MCF 10A (cell line): ENCODE measurements at regions not wholly inside any gene's neighbourhood (a gene's known extent, or its start where the extent isn't known, plus 50 kb on each side); places are given as distances from the start of the nearest gene placed in this dataset.

Experiments
- BruUV-seq: library from RNA; stranded (reverse); fragments of 400-500 nt; replicated peaks from 2 replicates; lab custom pipeline; 2021; lab: Mats Ljungman, UMichigan
- CTCF ChIA-PET: fragments of 300-600 bp; sonication (Branson Sonifier 250); formaldehyde crosslinking; extraction: SDS; loops from one replicate; lab custom pipeline; 2021; ENCODE audit warnings: antibody characterized with exemption, inconsistent platforms; lab: Yijun Ruan, JAX
- POLR2A ChIA-PET: fragments of 300-600, 350-650 bp; sonication (Branson Sonifier 250); formaldehyde crosslinking; extraction: SDS; loops from one replicate; lab custom pipeline; 2020; ENCODE audit warnings: antibody characterized with exemption, inconsistent platforms; lab: Yijun Ruan, JAX
- DNase-seq: peaks from one replicate; pipeline ENCODE4 v3.0.0-alpha.2; 2018; ENCODE audit not compliant: unreplicated experiment
- H3K27ac Mint-ChIP-seq: one replicate; pipeline ENCODE4 v1.8.0; 2022; ENCODE audit warnings: mild to moderate bottlenecking, low read depth, mixed read lengths; ENCODE audit not compliant: unreplicated experiment
- H3K27me3 Mint-ChIP-seq: one replicate; pipeline ENCODE4 v1.8.0; 2022; ENCODE audit warnings: mixed read lengths; ENCODE audit not compliant: insufficient read depth, unreplicated experiment
- H3K36me3 Mint-ChIP-seq: one replicate; pipeline ENCODE4 v1.8.0; 2022; ENCODE audit warnings: mild to moderate bottlenecking, moderate library complexity, mixed read lengths; ENCODE audit not compliant: insufficient read depth, unreplicated experiment
- H3K4me1 Mint-ChIP-seq: one replicate; pipeline ENCODE4 v1.8.0; 2022; ENCODE audit warnings: mixed read lengths; ENCODE audit not compliant: insufficient read depth, unreplicated experiment
- H3K4me3 Mint-ChIP-seq: one replicate; pipeline ENCODE4 v1.8.0; 2022; ENCODE audit warnings: mild to moderate bottlenecking, moderate library complexity, mixed read lengths; ENCODE audit not compliant: unreplicated experiment
- H3K9me3 Mint-ChIP-seq: one replicate; pipeline ENCODE4 v1.8.0; 2022; ENCODE audit warnings: mixed read lengths; ENCODE audit not compliant: unreplicated experiment
- CTCF ChIP-seq: fragments of 200-600 bp; IDR thresholded peaks from one replicate; pipeline ENCODE4 v1.8.0; 2022; ENCODE audit warnings: antibody characterized with exemption, mild to moderate bottlenecking; ENCODE audit not compliant: unreplicated experiment
- intact Hi-C: fragments of 100-400 bp; cut with micrococcal nuclease; formaldehyde crosslinking; loops from 2 replicates; pipeline ENCODE4 v1.14.1; 2022

DNA sequence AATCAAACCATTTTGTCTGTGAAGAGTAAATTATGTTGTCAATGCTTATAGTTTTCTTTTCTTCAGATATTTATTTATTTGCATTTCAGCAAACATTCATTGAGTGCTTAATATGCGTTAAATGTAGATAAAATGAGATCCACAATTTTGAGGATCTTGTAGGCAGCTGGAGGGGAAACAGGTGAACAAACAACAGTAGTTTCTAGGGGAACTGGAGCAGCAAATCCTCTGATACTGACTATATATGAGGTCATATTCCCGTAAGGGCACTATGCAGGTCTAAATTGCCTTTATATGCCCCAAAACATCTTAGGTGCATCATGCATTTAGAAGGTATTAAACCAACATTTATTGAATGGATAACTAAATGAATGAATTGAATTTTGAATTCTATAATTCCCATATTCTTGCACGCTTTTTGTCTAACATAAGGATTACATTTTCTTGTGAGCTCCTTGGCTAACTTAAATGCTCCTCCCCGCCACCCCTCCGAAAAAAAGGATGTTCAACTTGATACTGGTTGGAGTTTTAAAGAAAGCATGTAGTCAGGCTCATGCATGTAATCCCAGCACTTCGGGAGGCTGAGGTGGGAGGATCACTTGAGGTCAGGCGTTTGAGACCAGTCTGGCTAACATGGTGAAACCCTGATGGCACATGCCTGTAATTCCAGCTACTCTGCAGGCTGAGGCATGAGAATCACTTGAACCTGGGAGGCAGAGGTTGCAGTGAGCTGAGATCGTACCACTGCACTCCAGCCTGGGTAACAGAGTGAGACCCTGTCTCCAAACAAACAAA lies 299.8 kb downstream of the TMEM38B start:
- CTCF ChIA-PET: interaction anchor here (0.6 to 0.7 kb wide), 2 partner anchors 100 to 937 kb away, joined by 3 read pairs; no protein-coding TSS in a partner anchor
- no peaks in the 10 kb centered on the region for H3K4me1 Mint-ChIP-seq
- no peak overlapping the region for H3K4me3 Mint-ChIP-seq
- H3K36me3 Mint-ChIP-seq: no peaks in the 10 kb centered on the region
- intact Hi-C loops: no loop called here
- POLR2A ChIA-PET: no interaction called here
- H3K27ac Mint-ChIP-seq: no peak overlapping the region
- DNase-seq: no peak
- TF ChIP-seq CTCF: no peak
- BruUV-seq: no TSS peak
- H3K27me3 Mint-ChIP-seq: no peaks in the 10 kb centered on the region
- H3K9me3 Mint-ChIP-seq: peaks cover under 1% of the 10 kb centered on the region

GRCh38 chr9:105994970-105995369 lies 300.6 kb downstream of the TMEM38B start:
- no peaks in the 10 kb centered on the region for H3K27me3 Mint-ChIP-seq
- no peaks in the 10 kb centered on the region for H3K36me3 Mint-ChIP-seq
- DNase-seq: peak; percentile 40
- peaks cover 8% of the 10 kb centered on the region for H3K9me3 Mint-ChIP-seq
- no peaks in the 10 kb centered on the region for H3K4me1 Mint-ChIP-seq
- intact Hi-C loops: no loop called here
- H3K27ac Mint-ChIP-seq: no peak overlapping the region
- H3K4me3 Mint-ChIP-seq: no peak overlapping the region
- no TSS peak for BruUV-seq
- CTCF ChIA-PET: interaction anchor here (0.5 to 0.7 kb wide), 3 partner anchors 92 to 1310 kb away, joined by 3 to 5 read pairs (median 3); no protein-coding TSS in a partner anchor
- POLR2A ChIA-PET: interaction anchor here (0.6 kb wide), 1 partner anchor 196 kb away, joined by 3 read pairs; no protein-coding TSS in a partner anchor
- TF ChIP-seq CTCF: no peak

DNA sequence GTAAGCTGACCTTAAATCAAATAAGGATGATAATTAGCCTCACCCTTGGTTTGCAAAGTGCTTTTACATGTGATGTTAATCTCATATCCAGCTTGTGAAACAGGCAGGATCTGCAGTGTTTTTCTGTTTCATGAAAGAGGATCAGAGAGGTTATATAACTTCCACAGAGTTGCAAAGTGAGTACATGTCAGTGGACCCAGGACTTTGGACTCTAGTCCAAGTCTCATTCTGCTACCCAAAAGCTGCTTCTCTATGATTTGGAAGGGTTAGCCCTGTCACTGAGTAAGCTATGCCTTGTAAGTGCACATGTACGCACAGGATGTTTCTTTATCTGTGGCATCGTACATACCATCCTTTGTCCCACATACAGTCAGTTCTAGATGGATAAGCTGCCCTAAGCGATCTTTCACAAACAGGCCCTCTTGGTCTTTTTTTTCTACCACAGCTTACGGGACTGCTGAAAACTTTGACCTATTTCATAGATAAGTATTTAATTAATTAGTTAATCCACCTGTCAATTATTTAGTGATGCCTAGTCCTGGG lies 322.9 kb downstream of the TMEM38B start:
- TF ChIP-seq CTCF: no peak
- no peaks in the 10 kb centered on the region for H3K4me1 Mint-ChIP-seq
- DNase-seq: no peak
- BruUV-seq: no TSS peak
- H3K36me3 Mint-ChIP-seq: no peaks in the 10 kb centered on the region
- ChIA-PET CTCF (no interaction called here), POLR2A (no interaction called here)
- H3K4me3 Mint-ChIP-seq: no peak overlapping the region
- intact Hi-C loops: no loop called here
- H3K27me3 Mint-ChIP-seq: no peaks in the 10 kb centered on the region
- peaks cover 48% of the 10 kb centered on the region for H3K9me3 Mint-ChIP-seq
- H3K27ac Mint-ChIP-seq: no peak overlapping the region

DNA sequence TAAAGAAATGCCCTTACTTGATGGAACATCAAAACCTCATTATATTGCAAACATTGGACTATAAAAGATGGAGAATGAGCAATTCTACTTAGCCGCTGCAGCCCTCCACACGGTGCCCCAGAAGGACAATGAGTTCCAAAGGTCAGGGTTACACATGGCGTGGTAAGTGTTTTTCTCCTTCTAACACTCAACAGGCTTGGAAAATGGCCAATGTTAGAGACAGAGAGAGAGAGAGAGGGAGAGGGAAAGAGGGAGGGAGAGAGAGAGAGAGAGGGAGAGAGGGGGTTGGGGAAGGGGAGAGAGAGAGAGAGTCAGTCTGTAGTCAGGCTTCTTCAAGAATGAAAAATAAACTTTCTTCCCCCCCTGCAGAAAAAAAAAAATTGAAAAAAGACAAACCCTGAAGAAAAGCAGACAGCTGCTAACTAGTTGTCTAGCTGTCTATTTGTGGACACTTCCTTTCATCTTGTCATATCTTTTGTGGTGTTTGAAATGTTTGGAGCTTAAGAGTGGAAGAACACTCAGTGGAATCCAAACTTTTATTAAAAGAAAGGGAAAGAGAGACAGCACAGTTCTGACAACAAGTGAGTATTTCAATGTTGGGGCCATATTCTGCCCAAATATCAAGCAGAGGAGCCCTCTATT lies 324.8 kb downstream of the TMEM38B start:
- POLR2A ChIA-PET: no interaction called here
- no peaks in the 10 kb centered on the region for H3K36me3 Mint-ChIP-seq
- no peak overlapping the region for H3K4me3 Mint-ChIP-seq
- CTCF ChIA-PET: interaction anchor here (0.6 kb wide), 1 partner anchor 335 kb away, joined by 6 read pairs; no protein-coding TSS in a partner anchor
- no peaks in the 10 kb centered on the region for H3K27me3 Mint-ChIP-seq
- no peaks in the 10 kb centered on the region for H3K4me1 Mint-ChIP-seq
- intact Hi-C loops: no loop called here
- H3K9me3 Mint-ChIP-seq: peaks cover 43% of the 10 kb centered on the region
- DNase-seq: peak; percentile 8
- no peak overlapping the region for H3K27ac Mint-ChIP-seq
- no TSS peak for BruUV-seq
- no peak for TF ChIP-seq CTCF
